ENCODE measurements at regions not wholly inside any gene's neighbourhood (a gene's known extent, or its start where the extent isn't known, plus 50 kb on each side); places are given as distances from the start of the nearest gene placed in this dataset.
"Not testable (repeated sequence)": the region's sequence is repeated elsewhere in the genome, so short reads cannot be mapped to it uniquely, and the experiment has no call there.

DNA sequence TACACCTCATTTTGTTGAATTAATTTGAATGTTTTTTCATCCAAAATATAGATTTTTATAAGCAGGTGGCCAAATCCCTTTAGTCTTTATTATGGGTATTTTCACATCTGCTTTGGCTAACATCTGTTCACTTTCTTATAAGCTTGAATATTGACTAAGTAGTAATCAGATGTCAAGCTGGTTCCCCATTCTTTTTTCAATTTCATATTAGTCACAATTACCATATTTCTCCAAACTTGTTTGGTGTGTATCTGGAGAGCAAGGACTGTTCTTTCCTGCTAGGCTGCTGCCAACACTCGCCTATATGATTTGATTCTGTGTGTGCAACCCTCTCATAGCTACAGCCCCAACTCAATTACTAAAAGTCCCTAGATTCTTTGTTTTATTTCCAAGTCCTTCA lies 608.5 kb downstream of the PSAT1 start:
- no peak for DNase-seq (ENCODE audit: low read depth)
- CTCF ChIA-PET = interaction anchor here (0.7 to 1.3 kb wide), 4 partner anchors 11 to 720 kb away, joined by 3 read pairs; no protein-coding TSS in a partner anchor
- H3K36me3 ChIP-seq (ENCODE audit: control insufficient read depth, insufficient read depth, low read length) = no peaks in the 10 kb centered on the region
- no peak overlapping the region for H3K4me3 ChIP-seq (ENCODE audit: low read depth, low read length)
- H3K27me3 ChIP-seq (ENCODE audit: control insufficient read depth, insufficient read depth, low read length) = no peaks in the 10 kb centered on the region
- TF ChIP-seq, protein P1, sequence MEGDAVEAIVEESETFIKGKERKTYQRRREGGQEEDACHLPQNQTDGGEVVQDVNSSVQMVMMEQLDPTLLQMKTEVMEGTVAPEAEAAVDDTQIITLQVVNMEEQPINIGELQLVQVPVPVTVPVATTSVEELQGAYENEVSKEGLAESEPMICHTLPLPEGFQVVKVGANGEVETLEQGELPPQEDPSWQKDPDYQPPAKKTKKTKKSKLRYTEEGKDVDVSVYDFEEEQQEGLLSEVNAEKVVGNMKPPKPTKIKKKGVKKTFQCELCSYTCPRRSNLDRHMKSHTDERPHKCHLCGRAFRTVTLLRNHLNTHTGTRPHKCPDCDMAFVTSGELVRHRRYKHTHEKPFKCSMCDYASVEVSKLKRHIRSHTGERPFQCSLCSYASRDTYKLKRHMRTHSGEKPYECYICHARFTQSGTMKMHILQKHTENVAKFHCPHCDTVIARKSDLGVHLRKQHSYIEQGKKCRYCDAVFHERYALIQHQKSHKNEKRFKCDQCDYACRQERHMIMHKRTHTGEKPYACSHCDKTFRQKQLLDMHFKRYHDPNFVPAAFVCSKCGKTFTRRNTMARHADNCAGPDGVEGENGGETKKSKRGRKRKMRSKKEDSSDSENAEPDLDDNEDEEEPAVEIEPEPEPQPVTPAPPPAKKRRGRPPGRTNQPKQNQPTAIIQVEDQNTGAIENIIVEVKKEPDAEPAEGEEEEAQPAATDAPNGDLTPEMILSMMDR (IDR thresholded peaks at IDR 0.05; ENCODE audit: insufficient read depth, low read depth, low read length) = no peak
- POLR2A ChIA-PET = no interaction called here

DNA sequence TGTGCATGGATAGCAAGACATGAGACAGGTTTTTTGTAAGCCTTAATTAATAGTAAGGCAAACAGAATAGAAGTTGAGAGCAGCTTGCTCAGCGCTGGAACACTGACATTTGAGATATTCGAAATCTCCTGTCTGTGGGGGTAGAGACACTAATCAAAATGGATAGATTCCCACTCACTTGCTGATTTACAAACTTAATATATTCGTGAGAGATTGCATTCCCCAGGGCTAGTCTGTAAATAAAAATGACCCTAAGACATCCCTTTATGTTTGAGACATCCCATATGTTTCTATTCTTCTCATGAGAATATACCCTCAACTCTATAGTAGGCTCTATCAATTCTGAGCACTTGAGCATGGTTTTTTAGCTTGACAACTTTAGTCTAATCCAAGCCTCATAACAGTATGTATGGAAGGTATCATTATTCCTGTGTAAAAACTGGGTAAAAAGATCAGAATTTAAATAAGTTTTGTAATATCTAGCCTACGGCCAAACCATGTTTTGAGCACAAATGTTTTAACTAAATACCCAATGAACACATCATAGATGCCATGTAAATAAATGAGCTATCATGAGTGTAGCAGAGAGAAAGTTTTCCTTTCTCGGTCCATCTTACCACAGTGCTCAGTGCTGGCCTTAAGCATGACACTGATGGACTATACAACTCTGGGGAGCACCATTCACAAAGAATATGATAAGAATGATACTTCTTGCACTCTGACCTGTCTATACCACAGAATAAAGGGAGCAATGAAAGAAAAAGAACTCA lies 609.2 kb downstream of the PSAT1 start:
- ChIA-PET CTCF (interaction anchor here (1.1 to 1.2 kb wide), 2 partner anchors 12 to 48 kb away, joined by 3 read pairs; no protein-coding TSS in a partner anchor), POLR2A (no interaction called here)
- Histone ChIP-seq H3K27me3 (ENCODE audit: control insufficient read depth, insufficient read depth, low read length) (no peaks in the 10 kb centered on the region), H3K36me3 (ENCODE audit: control insufficient read depth, insufficient read depth, low read length) (no peaks in the 10 kb centered on the region), H3K4me3 (ENCODE audit: low read depth, low read length) (no peak overlapping the region)
- TF ChIP-seq, protein P1 (IDR thresholded peaks at IDR 0.05; ENCODE audit: insufficient read depth, low read depth, low read length) = no peak
- no peak for DNase-seq (ENCODE audit: low read depth)

DNA sequence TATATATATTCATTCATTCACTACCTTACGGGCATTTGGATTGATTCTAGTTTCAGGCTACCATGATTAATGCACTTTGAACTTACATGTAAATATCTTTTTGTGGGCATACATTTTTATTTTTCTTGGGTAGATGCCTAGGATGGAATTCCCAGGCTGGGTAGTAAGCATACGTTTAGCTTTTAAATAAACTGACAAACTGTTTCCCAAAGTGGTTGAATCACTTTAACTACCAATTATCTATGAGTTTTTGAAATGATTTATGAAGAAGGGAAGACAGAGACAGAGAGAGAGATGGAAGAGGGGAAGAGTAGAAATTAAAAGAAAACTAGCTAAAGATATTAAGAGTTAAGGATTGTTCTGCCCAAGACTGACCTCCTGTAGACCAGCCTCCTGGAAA lies 612.6 kb downstream of the PSAT1 start:
- no peak for DNase-seq (ENCODE audit: low read depth)
- H3K27me3 ChIP-seq (ENCODE audit: control insufficient read depth, insufficient read depth, low read length) = no peaks in the 10 kb centered on the region
- H3K36me3 ChIP-seq (ENCODE audit: control insufficient read depth, insufficient read depth, low read length) = no peaks in the 10 kb centered on the region
- CTCF ChIA-PET = no interaction called here
- TF ChIP-seq, protein P1 (IDR thresholded peaks at IDR 0.05; ENCODE audit: insufficient read depth, low read depth, low read length) = no peak
- POLR2A ChIA-PET = no interaction called here
- no peak overlapping the region for H3K4me3 ChIP-seq (ENCODE audit: low read depth, low read length)

DNA sequence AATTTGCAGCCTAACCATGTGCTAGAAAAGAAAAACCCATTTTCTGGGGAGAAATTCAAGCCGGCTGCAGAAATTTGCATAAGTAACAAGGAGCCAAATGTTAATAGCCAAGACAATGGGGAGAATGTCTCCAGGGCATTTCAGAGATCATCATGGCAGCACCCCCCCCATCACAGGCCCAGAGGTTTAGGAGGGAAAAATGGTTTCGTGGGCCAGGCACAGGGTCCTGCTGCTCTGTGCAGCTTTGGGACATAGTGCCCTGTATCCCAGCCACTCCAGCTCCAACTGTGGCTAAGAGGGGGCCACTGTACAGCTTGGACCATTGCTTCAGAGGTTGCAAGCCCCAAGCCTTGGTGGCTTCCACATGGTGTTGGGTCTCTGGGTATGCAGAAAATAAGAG lies 620.0 kb downstream of the PSAT1 start:
- H3K36me3 ChIP-seq (ENCODE audit: control insufficient read depth, insufficient read depth, low read length); CTCF ChIA-PET: not testable (repeated sequence)

DNA sequence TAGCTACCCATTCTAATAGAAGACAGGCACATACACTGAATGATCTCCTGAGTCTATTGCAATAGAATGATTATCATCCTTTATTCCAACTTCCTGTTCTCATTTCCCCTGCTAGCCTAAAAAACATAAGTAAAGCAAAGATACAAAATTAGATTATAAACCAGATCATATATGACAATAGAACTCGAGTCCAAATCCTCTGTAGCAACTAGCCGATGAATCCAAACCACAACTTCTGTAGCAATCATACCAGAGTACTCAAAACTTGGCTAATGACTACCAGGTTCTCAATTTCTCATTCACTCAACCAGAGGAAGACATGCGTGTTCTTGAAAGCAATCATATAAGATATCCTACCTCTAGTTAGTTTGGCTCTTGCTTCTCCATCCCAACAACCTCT lies 622.1 kb downstream of the PSAT1 start:
- ChIA-PET CTCF (no interaction called here), POLR2A (no interaction called here)
- DNase-seq (ENCODE audit: low read depth) = no peak
- Histone ChIP-seq H3K36me3 (ENCODE audit: control insufficient read depth, insufficient read depth, low read length) (no peaks in the 10 kb centered on the region), H3K4me3 (ENCODE audit: low read depth, low read length) (no peak overlapping the region), H3K27me3 (ENCODE audit: control insufficient read depth, insufficient read depth, low read length) (no peaks in the 10 kb centered on the region)
- TF ChIP-seq, protein P1 (IDR thresholded peaks at IDR 0.05; ENCODE audit: insufficient read depth, low read depth, low read length) = no peak

More for the DNA sequence above, 620.0 kb downstream of the PSAT1 start:
- H3K27me3 ChIP-seq (ENCODE audit: control insufficient read depth, insufficient read depth, low read length); H3K4me3 ChIP-seq (ENCODE audit: low read depth, low read length); POLR2A ChIA-PET; DNase-seq (ENCODE audit: low read depth): not testable (repeated sequence)

GRCh38 chr9:78919701-78920100 lies 622.8 kb downstream of the PSAT1 start:
- no peaks in the 10 kb centered on the region for H3K27me3 ChIP-seq (ENCODE audit: control insufficient read depth, insufficient read depth, low read length)
- no peaks in the 10 kb centered on the region for H3K36me3 ChIP-seq (ENCODE audit: control insufficient read depth, insufficient read depth, low read length)
- ChIA-PET CTCF (no interaction called here), POLR2A (no interaction called here)
- no peak overlapping the region for H3K4me3 ChIP-seq (ENCODE audit: low read depth, low read length)
- DNase-seq (ENCODE audit: low read depth) = no peak
- TF ChIP-seq, protein P1 (IDR thresholded peaks at IDR 0.05; ENCODE audit: insufficient read depth, low read depth, low read length) = no peak

All from BJ (cell line).